ENCODE measurements at regions not wholly inside any gene's neighbourhood (a gene's known extent, or its start where the extent isn't known, plus 50 kb on each side); places are given as distances from the start of the nearest gene placed in this dataset.

DNA sequence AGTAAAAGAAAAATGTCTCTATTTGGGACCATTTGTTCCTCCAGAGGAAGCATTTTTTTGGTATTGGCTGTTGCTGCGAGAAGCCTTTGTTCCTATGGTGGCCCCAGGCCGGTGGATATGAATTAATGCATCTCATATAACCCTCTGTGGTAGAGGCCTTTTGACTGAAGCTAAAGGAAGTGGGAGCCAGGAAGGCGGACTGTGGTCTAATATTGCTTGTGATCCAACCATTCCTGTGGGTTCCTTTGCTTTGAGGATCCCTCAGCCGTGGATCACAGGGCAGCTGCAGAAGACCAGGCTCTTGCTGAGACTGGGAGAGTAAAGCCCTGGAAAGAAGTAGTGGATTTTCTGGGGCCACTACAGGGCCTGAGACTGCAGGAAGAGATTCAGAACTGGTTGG lies 68.3 kb upstream of the NAV2 start:
- Histone ChIP-seq H3K27ac (no peak overlapping the region), H3K4me1 (ENCODE audit: insufficient read depth) (no peaks in the 10 kb centered on the region), H3K9me3 (ENCODE audit: low read depth) (no peaks in the 10 kb centered on the region), H3K4me3 (no peak overlapping the region), H2AFZ (no peak overlapping the region), H4K20me1 (ENCODE audit: insufficient read depth, poor library complexity, severe bottlenecking) (no peaks in the 10 kb centered on the region), H3K27me3 (no peaks in the 10 kb centered on the region), H3K4me2 (no peak overlapping the region), H3K36me3 (replicated peaks; ENCODE audit: insufficient read depth, low read depth) (no peaks in the 10 kb centered on the region), H3K9me2 (replicated peaks; ENCODE audit: insufficient read depth) (no peaks in the 10 kb centered on the region), H3K79me2 (no peaks in the 10 kb centered on the region)
- 92% methylated on average over 4 of the region's 4 CpGs for WGBS (ENCODE audit: low lambda C conversion rate, missing lambda C conversion rate)
- no peak for DNase-seq (ENCODE audit: low spot score)
- no peak for TF ChIP-seq EZH2 (IDR thresholded peaks at IDR 0.05; ENCODE audit: borderline replicate concordance)
- TF ChIP-seq, protein P1, sequence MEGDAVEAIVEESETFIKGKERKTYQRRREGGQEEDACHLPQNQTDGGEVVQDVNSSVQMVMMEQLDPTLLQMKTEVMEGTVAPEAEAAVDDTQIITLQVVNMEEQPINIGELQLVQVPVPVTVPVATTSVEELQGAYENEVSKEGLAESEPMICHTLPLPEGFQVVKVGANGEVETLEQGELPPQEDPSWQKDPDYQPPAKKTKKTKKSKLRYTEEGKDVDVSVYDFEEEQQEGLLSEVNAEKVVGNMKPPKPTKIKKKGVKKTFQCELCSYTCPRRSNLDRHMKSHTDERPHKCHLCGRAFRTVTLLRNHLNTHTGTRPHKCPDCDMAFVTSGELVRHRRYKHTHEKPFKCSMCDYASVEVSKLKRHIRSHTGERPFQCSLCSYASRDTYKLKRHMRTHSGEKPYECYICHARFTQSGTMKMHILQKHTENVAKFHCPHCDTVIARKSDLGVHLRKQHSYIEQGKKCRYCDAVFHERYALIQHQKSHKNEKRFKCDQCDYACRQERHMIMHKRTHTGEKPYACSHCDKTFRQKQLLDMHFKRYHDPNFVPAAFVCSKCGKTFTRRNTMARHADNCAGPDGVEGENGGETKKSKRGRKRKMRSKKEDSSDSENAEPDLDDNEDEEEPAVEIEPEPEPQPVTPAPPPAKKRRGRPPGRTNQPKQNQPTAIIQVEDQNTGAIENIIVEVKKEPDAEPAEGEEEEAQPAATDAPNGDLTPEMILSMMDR (IDR thresholded peaks at IDR 0.05; ENCODE audit: poor library complexity), result no peak
- TF ChIP-seq EZH2phosphoT487 (IDR thresholded peaks at IDR 0.05; ENCODE audit: low read depth, severe bottlenecking, unreplicated experiment), result no peak

DNA sequence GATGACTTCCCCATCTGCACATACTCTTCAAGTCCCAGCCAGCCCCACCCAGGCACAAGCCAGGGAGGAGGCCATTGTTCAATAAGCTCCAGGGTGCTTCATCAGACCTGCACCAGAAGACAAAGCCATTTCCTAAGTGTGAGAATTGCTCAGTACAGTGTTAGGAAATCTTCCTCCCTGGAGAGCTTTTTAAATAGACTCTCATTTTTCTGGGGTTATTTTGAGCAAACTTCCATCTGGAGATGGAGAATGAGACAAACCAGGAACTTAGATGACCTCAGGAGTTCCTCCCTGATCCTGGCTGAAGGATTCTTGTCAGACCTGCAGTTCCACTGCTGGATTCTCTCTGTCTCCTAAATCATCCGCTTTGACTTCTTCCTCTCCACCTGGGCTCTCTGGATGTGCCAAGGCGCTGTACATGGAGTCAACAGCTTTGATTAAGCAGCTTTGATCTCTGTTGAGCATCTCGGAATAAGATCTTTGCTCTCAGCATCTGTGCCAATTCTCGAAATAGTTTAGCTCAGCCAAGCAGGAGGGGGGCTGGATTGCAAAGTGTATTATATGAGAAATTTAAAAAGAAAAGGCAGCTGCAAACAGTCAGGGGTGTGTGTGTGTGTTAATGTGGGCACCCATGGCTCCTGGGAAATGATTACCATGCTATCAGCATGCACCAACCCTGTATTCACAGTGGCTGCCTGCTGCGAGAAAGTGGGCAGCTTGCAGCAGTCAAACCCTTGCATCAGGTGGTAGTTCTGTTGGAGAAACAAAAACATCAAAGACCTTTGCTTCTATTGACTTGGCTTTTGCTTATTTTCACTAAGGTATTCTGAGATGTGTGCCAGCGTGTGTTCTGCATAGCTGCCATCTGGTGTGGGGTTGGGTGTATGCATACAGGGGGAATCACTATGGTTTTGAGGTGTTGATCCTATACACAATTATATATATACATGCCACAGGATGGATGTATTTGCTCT lies 70.2 kb upstream of the NAV2 start:
- no peaks in the 10 kb centered on the region for H3K4me1 ChIP-seq (ENCODE audit: insufficient read depth)
- H2AFZ ChIP-seq, result no peak overlapping the region
- H3K27me3 ChIP-seq, result no peaks in the 10 kb centered on the region
- H3K4me2 ChIP-seq, result no peak overlapping the region
- no peaks in the 10 kb centered on the region for H3K9me2 ChIP-seq (replicated peaks; ENCODE audit: insufficient read depth)
- H3K4me3 ChIP-seq, result no peak overlapping the region
- H3K27ac ChIP-seq, result no peak overlapping the region
- no peaks in the 10 kb centered on the region for H4K20me1 ChIP-seq (ENCODE audit: insufficient read depth, poor library complexity, severe bottlenecking)
- H3K36me3 ChIP-seq (replicated peaks; ENCODE audit: insufficient read depth, low read depth), result no peaks in the 10 kb centered on the region
- TF ChIP-seq EZH2phosphoT487 (IDR thresholded peaks at IDR 0.05; ENCODE audit: low read depth, severe bottlenecking, unreplicated experiment) (no peak), EZH2 (IDR thresholded peaks at IDR 0.05; ENCODE audit: borderline replicate concordance) (no peak)
- TF ChIP-seq, protein P1 (IDR thresholded peaks at IDR 0.05; ENCODE audit: poor library complexity), result no peak
- no peaks in the 10 kb centered on the region for H3K79me2 ChIP-seq
- H3K9me3 ChIP-seq (ENCODE audit: low read depth), result no peaks in the 10 kb centered on the region
- 73% methylated on average over 6 of the region's 6 CpGs for WGBS (ENCODE audit: low lambda C conversion rate, missing lambda C conversion rate)
- DNase-seq (ENCODE audit: low spot score), result no peak

DNA sequence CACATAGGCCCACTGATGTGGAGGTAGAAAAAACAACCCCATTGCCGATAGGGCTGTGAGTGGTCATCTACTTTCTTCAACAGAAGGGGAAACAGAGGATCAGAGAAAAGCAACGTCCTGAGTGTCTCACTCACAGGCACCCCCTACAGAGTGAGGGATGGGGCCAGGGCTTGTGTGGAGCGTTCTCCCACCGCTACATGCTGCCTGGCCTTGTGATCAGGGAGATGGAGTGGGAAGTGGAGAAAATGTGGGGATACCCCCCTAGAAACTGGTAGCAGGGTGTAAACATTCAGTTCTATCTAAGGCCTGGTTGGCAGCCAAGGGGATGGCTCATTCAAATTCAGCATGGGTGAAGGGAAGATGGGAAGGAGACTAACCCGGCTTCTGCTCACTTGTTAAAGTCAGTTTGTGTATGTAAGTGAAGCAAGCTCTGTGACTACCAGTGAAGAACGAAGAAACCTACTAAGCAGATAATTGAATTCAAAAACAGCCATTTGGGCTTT lies 73.0 kb upstream of the NAV2 start:
- no peaks in the 10 kb centered on the region for H3K27me3 ChIP-seq
- no peak for DNase-seq (ENCODE audit: low spot score)
- no peak overlapping the region for H3K27ac ChIP-seq
- 92% methylated on average over 6 of the region's 6 CpGs for WGBS (ENCODE audit: low lambda C conversion rate, missing lambda C conversion rate)
- no peaks in the 10 kb centered on the region for H3K9me2 ChIP-seq (replicated peaks; ENCODE audit: insufficient read depth)
- no peaks in the 10 kb centered on the region for H3K9me3 ChIP-seq (ENCODE audit: low read depth)
- TF ChIP-seq, protein P1 (IDR thresholded peaks at IDR 0.05; ENCODE audit: poor library complexity), result no peak
- no peak for TF ChIP-seq EZH2 (IDR thresholded peaks at IDR 0.05; ENCODE audit: borderline replicate concordance)
- no peak for TF ChIP-seq EZH2phosphoT487 (IDR thresholded peaks at IDR 0.05; ENCODE audit: low read depth, severe bottlenecking, unreplicated experiment)
- no peaks in the 10 kb centered on the region for H4K20me1 ChIP-seq (ENCODE audit: insufficient read depth, poor library complexity, severe bottlenecking)
- no peak overlapping the region for H2AFZ ChIP-seq
- no peak overlapping the region for H3K4me3 ChIP-seq
- no peaks in the 10 kb centered on the region for H3K4me1 ChIP-seq (ENCODE audit: insufficient read depth)
- H3K4me2 ChIP-seq, result no peak overlapping the region
- no peaks in the 10 kb centered on the region for H3K36me3 ChIP-seq (replicated peaks; ENCODE audit: insufficient read depth, low read depth)
- H3K79me2 ChIP-seq, result no peaks in the 10 kb centered on the region
